HCT116 (cell line): ENCODE measurements at regions not wholly inside any gene's neighbourhood (a gene's known extent, or its start where the extent isn't known, plus 50 kb on each side); places are given as distances from the start of the nearest gene placed in this dataset.

ENCODE experiments used
- ATF3 ChIP-seq: IDR thresholded peaks from 2 replicates; pipeline ENCODE4 v1.6.1; 2012
- CEBPB ChIP-seq: IDR thresholded peaks from 2 replicates; pipeline ENCODE4 v1.6.1; 2012; ENCODE audit warnings: low read depth
- CTCF ChIP-seq, 3 experiments: fragments of 200-600 bp in 1 of 3; sonication (generic) in 1 of 3; IDR thresholded peaks in 2 of 3; conservative IDR thresholded peaks in 1 of 3; 2 replicates each; pipeline ENCODE4 v1.5.1; 2012 to 2017; ENCODE audit warnings: low read depth in 2 of 3, low read length in 2 of 3, antibody characterized with exemption in 1 of 3, borderline replicate concordance in 1 of 3, control low read depth in 1 of 3, mild to moderate bottlenecking in 1 of 3, mixed read lengths in 1 of 3, mixed run types in 1 of 3, moderate library complexity in 1 of 3; ENCODE audit not compliant: insufficient read depth in 1 of 3
- EZH2phosphoT487 ChIP-seq: fragments of 200-600 bp; IDR thresholded peaks from 2 replicates; pipeline ENCODE4 v1.6.1; 2018; ENCODE audit warnings: antibody characterized with exemption, borderline replicate concordance
- JUND ChIP-seq: IDR thresholded peaks from 2 replicates; pipeline ENCODE4 v1.6.1; 2012
- MAX ChIP-seq: IDR thresholded peaks from 2 replicates; pipeline ENCODE4 v1.6.1; 2012
- POLR2A ChIP-seq: IDR thresholded peaks from 2 replicates; pipeline ENCODE4 v1.7.0; 2011; ENCODE audit warnings: borderline replicate concordance; ENCODE audit not compliant: insufficient read depth, insufficient read length; ENCODE audit errors: extremely low read depth
- REST ChIP-seq: IDR thresholded peaks from 2 replicates; pipeline ENCODE4 v1.6.1; 2012; ENCODE audit warnings: low read depth
- SIN3A ChIP-seq: IDR thresholded peaks from 2 replicates; pipeline ENCODE4 v1.6.1; 2012; ENCODE audit warnings: low read depth
- SP1 ChIP-seq: IDR thresholded peaks from 2 replicates; pipeline ENCODE4 v1.6.1; 2012; ENCODE audit warnings: low read depth
- SRF ChIP-seq: IDR thresholded peaks from 2 replicates; pipeline ENCODE4 v1.6.1; 2012; ENCODE audit warnings: low read depth
- YY1 ChIP-seq: IDR thresholded peaks from 2 replicates; pipeline ENCODE4 v1.6.1; 2011; ENCODE audit warnings: low read length, low read depth, moderate library complexity, mild to moderate bottlenecking; ENCODE audit not compliant: insufficient replicate concordance; ENCODE audit errors: extremely low read depth
- ZBTB33 ChIP-seq: IDR thresholded peaks from 2 replicates; pipeline ENCODE4 v1.6.1; 2011; ENCODE audit warnings: mild to moderate bottlenecking, low read length, moderate library complexity; ENCODE audit not compliant: insufficient replicate concordance; ENCODE audit errors: extremely low read depth

- no peak for TF ChIP-seq CTCF (IDR thresholded peaks at IDR 0.05 in 2 of 3, conservative IDR thresholded peaks at IDR 0.05 in 1 of 3; ENCODE audit: borderline replicate concordance in 1 of 3, insufficient read depth in 1 of 3, low read depth in 2 of 3, low read length in 2 of 3)
- no peak for TF ChIP-seq ATF3
- no peak for TF ChIP-seq POLR2A
- TF ChIP-seq JUND: no peak
- no peak for TF ChIP-seq MAX
- no peak for TF ChIP-seq EZH2phosphoT487
- no peak for TF ChIP-seq CEBPB
- no peak for TF ChIP-seq ZBTB33
- TF ChIP-seq SRF: no peak
- no peak for TF ChIP-seq SIN3A
- TF ChIP-seq SP1: no peak
- TF ChIP-seq REST: no peak
- TF ChIP-seq YY1: no peak
These were observed 209.2 kb downstream of the TECRL start for GRCh38 chr4:64200001-64200555.
